Keratinocyte (primary cell): ENCODE measurements at regions not wholly inside any gene's neighbourhood (a gene's known extent, or its start where the extent isn't known, plus 50 kb on each side); places are given as distances from the start of the nearest gene placed in this dataset.

ENCODE experiments used
- DNase-seq: peaks from one replicate; pipeline ENCODE4 v3.0.0-alpha.2; 2011; ENCODE audit warnings: low read depth, missing footprints, low spot score
- FAIRE-seq: peaks from 2 replicates; lab custom pipeline; 2011; peaks lifted over from hg19 to GRCh38; lab: Jason Lieb, UNC
- H2AFZ ChIP-seq: 2 replicates; pipeline ENCODE4 v1.6.0; 2012; ENCODE audit warnings: low read length, control low read depth, inconsistent platforms; ENCODE audit not compliant: control insufficient read depth
- H3K27ac ChIP-seq: 2 replicates; pipeline ENCODE4 v1.5.1; 2011; ENCODE audit warnings: low read length; ENCODE audit not compliant: control insufficient read depth, insufficient read depth
- H3K27me3 ChIP-seq: 3 replicates; pipeline ENCODE4 v1.6.0; 2011; ENCODE audit warnings: low read length; ENCODE audit not compliant: control insufficient read depth, insufficient read depth; ENCODE audit errors: extremely low read depth
- H3K36me3 ChIP-seq, 2 experiments: 2 replicates in 1 of 2; 3 replicates in 1 of 2; pipeline ENCODE4 v1.5.1; 2011; ENCODE audit warnings: low read length in 2 of 2, mild to moderate bottlenecking in 1 of 2; ENCODE audit not compliant: control insufficient read depth in 2 of 2, insufficient read depth in 2 of 2; ENCODE audit errors: extremely low read depth in 1 of 2
- H3K4me1 ChIP-seq: 3 replicates; pipeline ENCODE4 v1.5.1; 2011; ENCODE audit warnings: low read length; ENCODE audit not compliant: control insufficient read depth, insufficient read depth; ENCODE audit errors: extremely low read depth
- H3K4me2 ChIP-seq: 3 replicates; pipeline ENCODE4 v1.6.0; 2011; ENCODE audit warnings: low read depth, low read length; ENCODE audit not compliant: control insufficient read depth, insufficient read depth; ENCODE audit errors: extremely low read depth
- H3K4me3 ChIP-seq, 3 experiments: fragments of 200-600 bp in 1 of 3; sonication (generic) in 1 of 3; 2 replicates in 2 of 3; 3 replicates in 1 of 3; pipeline ENCODE4 v1.5.1; 2011 to 2016; ENCODE audit warnings: low read length in 3 of 3, mild to moderate bottlenecking in 3 of 3, control low read depth in 2 of 3, inconsistent platforms in 1 of 3, low read depth in 1 of 3, mixed read lengths in 1 of 3, mixed run types in 1 of 3, moderate library complexity in 1 of 3; ENCODE audit not compliant: control insufficient read depth in 2 of 3, insufficient read depth in 2 of 3; ENCODE audit errors: extremely low read depth in 1 of 3
- H3K79me2 ChIP-seq: 2 replicates; pipeline ENCODE4 v1.6.0; 2012; ENCODE audit warnings: low read length; ENCODE audit not compliant: control insufficient read depth, insufficient read depth
- H3K9ac ChIP-seq: 3 replicates; pipeline ENCODE4 v1.6.0; 2011; ENCODE audit warnings: low read length; ENCODE audit not compliant: control insufficient read depth, insufficient read depth; ENCODE audit errors: extremely low read depth
- H3K9me1 ChIP-seq: 3 replicates; pipeline ENCODE4 v1.6.0; 2011; ENCODE audit warnings: low read length; ENCODE audit not compliant: control insufficient read depth, insufficient read depth; ENCODE audit errors: extremely low read depth
- H3K9me3 ChIP-seq: 2 replicates; pipeline ENCODE4 v1.5.1; 2012; ENCODE audit warnings: low read depth, low read length; ENCODE audit not compliant: control insufficient read depth
- H4K20me1 ChIP-seq: 3 replicates; pipeline ENCODE4 v1.6.0; 2011; ENCODE audit warnings: low read length; ENCODE audit not compliant: control insufficient read depth, insufficient read depth; ENCODE audit errors: extremely low read depth
- EZH2 ChIP-seq: IDR thresholded peaks from one replicate; pipeline ENCODE4 v1.6.1; 2012; ENCODE audit warnings: inconsistent platforms, mild to moderate bottlenecking, low read length, moderate library complexity
- dilution Hi-C: fragments of 300-500 bp; cut with MboI; formaldehyde crosslinking; loops from one replicate; pipeline ENCODE4 v1.7.0; 2020; ENCODE audit warnings: low sequenced_read_pairs; ENCODE audit not compliant: extremely low pct_ligation_motif_present
- TF ChIP-seq, protein P1 (sequence below), 3 experiments: IDR thresholded peaks in 1 of 3; conservative IDR thresholded peaks in 1 of 3; optimal IDR thresholded peaks in 1 of 3; 2 replicates in 2 of 3; 3 replicates in 1 of 3; pipeline versions ENCODE3 to v1.5.1; 2011; ENCODE audit warnings: low read length in 3 of 3, mild to moderate bottlenecking in 3 of 3, moderate library complexity in 2 of 3, control low read depth in 1 of 3, inconsistent platforms in 1 of 3; ENCODE audit not compliant: insufficient read depth in 2 of 3; ENCODE audit errors: extremely low read depth in 1 of 3

GRCh38 chr20:52820641-52821292 is 151.4 kb upstream of the TSHZ2 start:
- no peak for DNase-seq
- Histone ChIP-seq H3K9me1 (no peaks in the 10 kb centered on the region), H3K4me1 (no peaks in the 10 kb centered on the region), H3K36me3 (no peaks in the 10 kb centered on the region), H3K9ac (no peak overlapping the region), H3K9me3 (no peaks in the 10 kb centered on the region), H3K27me3 (no peaks in the 10 kb centered on the region), H3K4me3 (no peak overlapping the region), H3K27ac (no peak overlapping the region), H3K79me2 (no peaks in the 10 kb centered on the region), H3K4me2 (no peak overlapping the region), H2AFZ (no peak overlapping the region), H4K20me1 (no peaks in the 10 kb centered on the region)
- no peak for FAIRE-seq
- dilution Hi-C loops: no loop called here
- TF ChIP-seq, protein P1, sequence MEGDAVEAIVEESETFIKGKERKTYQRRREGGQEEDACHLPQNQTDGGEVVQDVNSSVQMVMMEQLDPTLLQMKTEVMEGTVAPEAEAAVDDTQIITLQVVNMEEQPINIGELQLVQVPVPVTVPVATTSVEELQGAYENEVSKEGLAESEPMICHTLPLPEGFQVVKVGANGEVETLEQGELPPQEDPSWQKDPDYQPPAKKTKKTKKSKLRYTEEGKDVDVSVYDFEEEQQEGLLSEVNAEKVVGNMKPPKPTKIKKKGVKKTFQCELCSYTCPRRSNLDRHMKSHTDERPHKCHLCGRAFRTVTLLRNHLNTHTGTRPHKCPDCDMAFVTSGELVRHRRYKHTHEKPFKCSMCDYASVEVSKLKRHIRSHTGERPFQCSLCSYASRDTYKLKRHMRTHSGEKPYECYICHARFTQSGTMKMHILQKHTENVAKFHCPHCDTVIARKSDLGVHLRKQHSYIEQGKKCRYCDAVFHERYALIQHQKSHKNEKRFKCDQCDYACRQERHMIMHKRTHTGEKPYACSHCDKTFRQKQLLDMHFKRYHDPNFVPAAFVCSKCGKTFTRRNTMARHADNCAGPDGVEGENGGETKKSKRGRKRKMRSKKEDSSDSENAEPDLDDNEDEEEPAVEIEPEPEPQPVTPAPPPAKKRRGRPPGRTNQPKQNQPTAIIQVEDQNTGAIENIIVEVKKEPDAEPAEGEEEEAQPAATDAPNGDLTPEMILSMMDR (optimal IDR thresholded peaks at IDR 0.05 in 1 of 3, IDR thresholded peaks at IDR 0.05 in 1 of 3, conservative IDR thresholded peaks at IDR 0.05 in 1 of 3; ENCODE audit: extremely low read depth in 1 of 3, insufficient read depth in 2 of 3, low read length in 3 of 3): no peak
- no peak for TF ChIP-seq EZH2

DNA sequence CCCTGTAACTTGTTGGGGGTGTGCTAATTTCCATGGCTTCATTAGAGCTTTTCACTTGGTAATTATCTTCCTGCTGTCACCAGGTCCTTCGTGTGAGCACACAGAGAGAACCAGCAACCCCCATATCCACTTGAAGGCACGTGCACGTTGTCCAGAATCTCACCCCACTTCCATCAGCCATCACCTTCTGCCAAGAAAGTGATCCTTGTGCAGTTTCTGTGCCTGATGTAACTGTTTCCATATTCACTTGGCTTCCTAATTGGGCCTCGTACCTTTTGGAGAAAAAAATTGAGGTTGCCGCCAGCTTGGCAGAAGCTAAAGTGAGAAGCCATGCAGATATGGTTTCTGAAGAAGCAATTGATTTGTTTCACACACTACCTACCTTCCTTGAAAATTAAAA is 153.7 kb upstream of the TSHZ2 start:
- H2AFZ ChIP-seq: no peak overlapping the region
- H3K79me2 ChIP-seq: no peaks in the 10 kb centered on the region
- no peaks in the 10 kb centered on the region for H3K9me3 ChIP-seq
- no peaks in the 10 kb centered on the region for H3K36me3 ChIP-seq
- dilution Hi-C loops: no loop called here
- no peaks in the 10 kb centered on the region for H3K27me3 ChIP-seq
- H3K9ac ChIP-seq: no peak overlapping the region
- FAIRE-seq (no peak), DNase-seq (no peak)
- H4K20me1 ChIP-seq: no peaks in the 10 kb centered on the region
- H3K9me1 ChIP-seq: no peaks in the 10 kb centered on the region
- TF ChIP-seq EZH2: no peak
- TF ChIP-seq, protein P1 (optimal IDR thresholded peaks at IDR 0.05 in 1 of 3, IDR thresholded peaks at IDR 0.05 in 1 of 3, conservative IDR thresholded peaks at IDR 0.05 in 1 of 3; ENCODE audit: extremely low read depth in 1 of 3, insufficient read depth in 2 of 3, low read length in 3 of 3): no peak
- H3K4me3 ChIP-seq: no peak overlapping the region
- H3K4me1 ChIP-seq: no peaks in the 10 kb centered on the region
- no peak overlapping the region for H3K27ac ChIP-seq
- no peak overlapping the region for H3K4me2 ChIP-seq
